ENCODE measurements at regions not wholly inside any gene's neighbourhood (a gene's known extent, or its start where the extent isn't known, plus 50 kb on each side); places are given as distances from the start of the nearest gene placed in this dataset.
A peak's percentile ranks its signal among the peaks of the same experiment; 100 is the strongest.

GRCh38 chr11:81010631-81011030 lies 1569.8 kb upstream of the TENM4 start:
- TF ChIP-seq CTCF (IDR thresholded peaks at IDR 0.05; ENCODE audit: control extremely low read depth, extremely low read depth): no peak
- H3K4me3 ChIP-seq: no peak overlapping the region
- no peak for DNase-seq
- H3K4me1 ChIP-seq (ENCODE audit: control insufficient read depth in 5 of 5, insufficient read depth in 5 of 5, low read length in 5 of 5): no peaks in the 10 kb centered on the region
- no peak overlapping the region for H3K9ac ChIP-seq (ENCODE audit: insufficient read depth in 1 of 2, low read length in 2 of 2)
- no peaks in the 10 kb centered on the region for H3K27me3 ChIP-seq (ENCODE audit: control insufficient read depth in 3 of 3, insufficient read depth in 3 of 3, low read length in 2 of 3)
- WGBS, 2 donors: 56 to 57% methylated on average over 3 of the region's 3 CpGs
- H3K27ac ChIP-seq (ENCODE audit: low read depth in 1 of 2, low read length in 1 of 2): no peak overlapping the region
- ATAC-seq (ENCODE audit: insufficient read depth, low FRiP score): no peak
- no peaks in the 10 kb centered on the region for H3K36me3 ChIP-seq (ENCODE audit: control insufficient read depth in 4 of 4, insufficient read depth in 4 of 4, low read length in 4 of 4)
- no peaks in the 10 kb centered on the region for H3K9me3 ChIP-seq (ENCODE audit: control insufficient read depth in 4 of 4, insufficient read depth in 3 of 4, low read length in 3 of 4)

- no peak for TF ChIP-seq CTCF (IDR thresholded peaks at IDR 0.05; ENCODE audit: control extremely low read depth, extremely low read depth)
- no peaks in the 10 kb centered on the region for H3K4me1 ChIP-seq (ENCODE audit: control insufficient read depth in 5 of 5, insufficient read depth in 5 of 5, low read length in 5 of 5)
- WGBS, 2 donors: 11 to 22% methylated on average over 2 of the region's 2 CpGs
- ATAC-seq (ENCODE audit: insufficient read depth, low FRiP score): no peak
- H3K27ac ChIP-seq (ENCODE audit: low read depth in 1 of 2, low read length in 1 of 2): no peak overlapping the region
- peak in 2 of 3 donors; percentile 31 to 66 for DNase-seq
- H3K9ac ChIP-seq (ENCODE audit: insufficient read depth in 1 of 2, low read length in 2 of 2): no peak overlapping the region
- no peaks in the 10 kb centered on the region for H3K27me3 ChIP-seq (ENCODE audit: control insufficient read depth in 3 of 3, insufficient read depth in 3 of 3, low read length in 2 of 3)
- H3K36me3 ChIP-seq (ENCODE audit: control insufficient read depth in 4 of 4, insufficient read depth in 4 of 4, low read length in 4 of 4): no peaks in the 10 kb centered on the region
- H3K9me3 ChIP-seq (ENCODE audit: control insufficient read depth in 4 of 4, insufficient read depth in 3 of 4, low read length in 3 of 4): no peaks in the 10 kb centered on the region
- H3K4me3 ChIP-seq: no peak overlapping the region
These were observed 1566.2 kb upstream of the TENM4 start for GRCh38 chr11:81007046-81007445.

DNA sequence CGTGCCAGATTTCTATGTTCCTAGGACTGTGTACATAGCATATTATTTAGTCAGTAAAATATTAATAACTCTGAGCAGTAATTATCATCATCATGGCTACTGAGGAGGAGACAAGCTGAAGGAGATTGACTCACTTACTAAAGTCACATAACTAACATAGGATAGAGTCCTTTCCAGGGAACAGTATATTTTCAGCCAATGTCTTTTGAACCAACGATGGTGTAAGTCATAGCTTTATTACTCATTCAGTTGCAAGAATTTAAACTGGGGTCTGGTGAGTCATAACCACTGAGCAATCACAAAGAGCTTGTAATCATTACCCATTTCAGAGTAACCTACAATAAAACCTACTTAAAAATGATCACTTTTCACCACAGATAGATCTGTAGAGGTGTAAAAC lies 1564.8 kb upstream of the TENM4 start:
- Histone ChIP-seq H3K36me3 (ENCODE audit: control insufficient read depth in 4 of 4, insufficient read depth in 4 of 4, low read length in 4 of 4) (no peaks in the 10 kb centered on the region), H3K27ac (ENCODE audit: low read depth in 1 of 2, low read length in 1 of 2) (no peak overlapping the region), H3K4me3 (no peak overlapping the region), H3K9me3 (ENCODE audit: control insufficient read depth in 4 of 4, insufficient read depth in 3 of 4, low read length in 3 of 4) (no peaks in the 10 kb centered on the region), H3K4me1 (ENCODE audit: control insufficient read depth in 5 of 5, insufficient read depth in 5 of 5, low read length in 5 of 5) (no peaks in the 10 kb centered on the region), H3K9ac (ENCODE audit: insufficient read depth in 1 of 2, low read length in 2 of 2) (no peak overlapping the region), H3K27me3 (ENCODE audit: control insufficient read depth in 3 of 3, insufficient read depth in 3 of 3, low read length in 2 of 3) (no peaks in the 10 kb centered on the region)
- DNase-seq (no peak), ATAC-seq (ENCODE audit: insufficient read depth, low FRiP score) (no peak)
- TF ChIP-seq CTCF (IDR thresholded peaks at IDR 0.05; ENCODE audit: control extremely low read depth, extremely low read depth): no peak
- WGBS, 2 donors: 60 to 78% methylated on average over 2 of the region's 2 CpGs

DNA sequence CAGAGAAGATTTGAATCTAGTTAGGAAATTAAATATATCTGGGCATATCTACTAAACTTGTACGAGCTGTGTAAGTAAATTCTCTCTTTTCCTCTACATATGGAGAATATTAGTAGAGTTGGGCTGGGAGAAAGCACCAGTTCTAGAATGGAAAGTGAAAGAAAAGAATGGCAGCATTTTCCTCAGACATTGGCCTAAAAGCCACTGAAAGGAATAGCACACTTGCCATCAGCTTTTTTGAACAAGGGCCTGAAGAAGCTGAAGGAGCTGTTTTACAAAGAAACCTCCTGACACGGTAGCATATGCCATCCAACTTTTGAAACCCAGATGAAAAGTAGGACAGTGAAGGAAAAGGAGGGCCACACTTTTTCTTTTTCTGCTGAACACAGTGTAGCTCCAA lies 1563.7 kb upstream of the TENM4 start:
- no peaks in the 10 kb centered on the region for H3K9me3 ChIP-seq (ENCODE audit: control insufficient read depth in 4 of 4, insufficient read depth in 3 of 4, low read length in 3 of 4)
- no peaks in the 10 kb centered on the region for H3K36me3 ChIP-seq (ENCODE audit: control insufficient read depth in 4 of 4, insufficient read depth in 4 of 4, low read length in 4 of 4)
- no peak for ATAC-seq (ENCODE audit: insufficient read depth, low FRiP score)
- H3K9ac ChIP-seq (ENCODE audit: insufficient read depth in 1 of 2, low read length in 2 of 2): no peak overlapping the region
- no peak for TF ChIP-seq CTCF (IDR thresholded peaks at IDR 0.05; ENCODE audit: control extremely low read depth, extremely low read depth)
- no peak overlapping the region for H3K27ac ChIP-seq (ENCODE audit: low read depth in 1 of 2, low read length in 1 of 2)
- H3K4me1 ChIP-seq (ENCODE audit: control insufficient read depth in 5 of 5, insufficient read depth in 5 of 5, low read length in 5 of 5): no peaks in the 10 kb centered on the region
- H3K27me3 ChIP-seq (ENCODE audit: control insufficient read depth in 3 of 3, insufficient read depth in 3 of 3, low read length in 2 of 3): no peaks in the 10 kb centered on the region
- no peak overlapping the region for H3K4me3 ChIP-seq
- WGBS, 2 donors: 83 to 90% methylated on average over 2 of the region's 2 CpGs
- no peak for DNase-seq

All from lung (tissue), 11 donors.